ENCODE measurements at regions not wholly inside any gene's neighbourhood (a gene's known extent, or its start where the extent isn't known, plus 50 kb on each side); places are given as distances from the start of the nearest gene placed in this dataset.

- H3K27ac ChIP-seq (ENCODE audit: low read depth in 1 of 2, low read length in 2 of 2): no peak overlapping the region
- Mint-ChIP-seq H3K9me3 (peaks cover 0 to 2% (median 0%) of the 10 kb centered on the region in 7 donors), H3K27ac (no peak overlapping the region), H3K4me3 (no peak overlapping the region), H3K36me3 (no peaks in the 10 kb centered on the region), H3K27me3 (ENCODE audit: low read depth in 3 of 3) (peaks cover 0 to 3% (median 0%) of the 10 kb centered on the region in 3 donors), H3K4me1 (no peaks in the 10 kb centered on the region)
- no peak for DNase-seq
- TF ChIP-seq, protein P1, sequence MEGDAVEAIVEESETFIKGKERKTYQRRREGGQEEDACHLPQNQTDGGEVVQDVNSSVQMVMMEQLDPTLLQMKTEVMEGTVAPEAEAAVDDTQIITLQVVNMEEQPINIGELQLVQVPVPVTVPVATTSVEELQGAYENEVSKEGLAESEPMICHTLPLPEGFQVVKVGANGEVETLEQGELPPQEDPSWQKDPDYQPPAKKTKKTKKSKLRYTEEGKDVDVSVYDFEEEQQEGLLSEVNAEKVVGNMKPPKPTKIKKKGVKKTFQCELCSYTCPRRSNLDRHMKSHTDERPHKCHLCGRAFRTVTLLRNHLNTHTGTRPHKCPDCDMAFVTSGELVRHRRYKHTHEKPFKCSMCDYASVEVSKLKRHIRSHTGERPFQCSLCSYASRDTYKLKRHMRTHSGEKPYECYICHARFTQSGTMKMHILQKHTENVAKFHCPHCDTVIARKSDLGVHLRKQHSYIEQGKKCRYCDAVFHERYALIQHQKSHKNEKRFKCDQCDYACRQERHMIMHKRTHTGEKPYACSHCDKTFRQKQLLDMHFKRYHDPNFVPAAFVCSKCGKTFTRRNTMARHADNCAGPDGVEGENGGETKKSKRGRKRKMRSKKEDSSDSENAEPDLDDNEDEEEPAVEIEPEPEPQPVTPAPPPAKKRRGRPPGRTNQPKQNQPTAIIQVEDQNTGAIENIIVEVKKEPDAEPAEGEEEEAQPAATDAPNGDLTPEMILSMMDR (IDR thresholded peaks at IDR 0.05): no peak
- no peaks in the 10 kb centered on the region for H3K36me3 ChIP-seq (replicated peaks in 1 of 2; ENCODE audit: control insufficient read depth in 1 of 2, insufficient read depth in 2 of 2, low read length in 2 of 2)
- H3K4me3 ChIP-seq (replicated peaks in 1 of 3; ENCODE audit: low read depth in 2 of 3, low read length in 3 of 3): no peak overlapping the region
- no peaks in the 10 kb centered on the region for H3K79me2 ChIP-seq (ENCODE audit: insufficient read depth, low read length)
- no peaks in the 10 kb centered on the region for H3K4me1 ChIP-seq (ENCODE audit: control insufficient read depth in 1 of 2, insufficient read depth in 2 of 2, low read length in 2 of 2)
- no CpG with 5 or more reads among the region's 1 CpG for WGBS (ENCODE audit: insufficient coverage)
- no peaks in the 10 kb centered on the region for H3K9me3 ChIP-seq (replicated peaks in 1 of 2; ENCODE audit: control insufficient read depth in 1 of 2, insufficient read depth in 1 of 2, low read length in 2 of 2)
- H2AFZ ChIP-seq (ENCODE audit: insufficient read depth, low read depth, low read length, poor library complexity, severe bottlenecking): no peak overlapping the region
- no peak overlapping the region for H3K4me2 ChIP-seq (replicated peaks; ENCODE audit: extremely low read depth, low read length, poor library complexity, severe bottlenecking)
- no peaks in the 10 kb centered on the region for H3K27me3 ChIP-seq (ENCODE audit: control insufficient read depth in 2 of 2, insufficient read depth in 2 of 2, low read length in 2 of 2)
- no peaks in the 10 kb centered on the region for H4K20me1 ChIP-seq (ENCODE audit: insufficient read depth, low read length)
- intact Hi-C loops (cut with micrococcal nuclease): no loop called here
- H3K9ac ChIP-seq (ENCODE audit: insufficient read depth, low read length, poor library complexity, severe bottlenecking): no peak overlapping the region
Measured at GRCh38 chr18:67139899-67140298, 376.6 kb downstream of the DSEL start.

DNA sequence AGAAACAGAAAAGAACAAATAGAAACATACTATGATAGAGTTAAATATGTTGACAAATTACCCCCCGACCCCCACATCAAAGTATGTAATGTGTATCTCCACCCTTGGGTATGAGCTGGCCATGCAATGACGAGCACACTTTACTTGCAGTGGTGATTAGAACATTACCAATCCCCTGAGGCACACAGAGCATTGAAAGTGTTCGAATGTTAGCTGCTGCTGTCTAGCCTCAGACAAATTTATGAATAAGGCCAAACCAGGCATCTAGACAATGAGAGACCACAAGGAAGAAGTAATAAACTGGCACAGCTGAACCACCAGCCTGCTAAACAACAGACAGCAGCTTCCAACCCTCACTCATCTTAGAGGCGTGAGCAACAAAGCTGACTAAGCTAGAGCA, 380.5 kb downstream of the DSEL start:
- H3K4me3 Mint-ChIP-seq: no peak overlapping the region
- intact Hi-C loops (cut with micrococcal nuclease): no loop called here
- no peaks in the 10 kb centered on the region for H3K27me3 ChIP-seq (ENCODE audit: control insufficient read depth in 2 of 2, insufficient read depth in 2 of 2, low read length in 2 of 2)
- no peak overlapping the region for H3K4me2 ChIP-seq (replicated peaks; ENCODE audit: extremely low read depth, low read length, poor library complexity, severe bottlenecking)
- H3K4me1 ChIP-seq (ENCODE audit: control insufficient read depth in 1 of 2, insufficient read depth in 2 of 2, low read length in 2 of 2): no peaks in the 10 kb centered on the region
- TF ChIP-seq, protein P1 (IDR thresholded peaks at IDR 0.05): no peak
- H3K9ac ChIP-seq (ENCODE audit: insufficient read depth, low read length, poor library complexity, severe bottlenecking): no peak overlapping the region
- WGBS (ENCODE audit: insufficient coverage): 100% methylated on average over 1 of the region's 4 CpGs
- H3K79me2 ChIP-seq (ENCODE audit: insufficient read depth, low read length): no peaks in the 10 kb centered on the region
- H3K27me3 Mint-ChIP-seq (ENCODE audit: low read depth in 3 of 3): peaks cover 0 to 3% (median 1%) of the 10 kb centered on the region in 3 donors
- no peak overlapping the region for H3K27ac ChIP-seq (ENCODE audit: low read depth in 1 of 2, low read length in 2 of 2)
- DNase-seq: no peak
- no peak overlapping the region for H3K27ac Mint-ChIP-seq
- no peaks in the 10 kb centered on the region for H3K36me3 Mint-ChIP-seq
- no peaks in the 10 kb centered on the region for H3K9me3 ChIP-seq (replicated peaks in 1 of 2; ENCODE audit: control insufficient read depth in 1 of 2, insufficient read depth in 1 of 2, low read length in 2 of 2)
- H3K4me1 Mint-ChIP-seq: no peaks in the 10 kb centered on the region
- no peak overlapping the region for H2AFZ ChIP-seq (ENCODE audit: insufficient read depth, low read depth, low read length, poor library complexity, severe bottlenecking)
- no peaks in the 10 kb centered on the region for H4K20me1 ChIP-seq (ENCODE audit: insufficient read depth, low read length)
- no peak overlapping the region for H3K4me3 ChIP-seq (replicated peaks in 1 of 3; ENCODE audit: low read depth in 2 of 3, low read length in 3 of 3)
- peaks cover 0 to 2% (median 0%) of the 10 kb centered on the region in 7 donors for H3K9me3 Mint-ChIP-seq
- H3K36me3 ChIP-seq (replicated peaks in 1 of 2; ENCODE audit: control insufficient read depth in 1 of 2, insufficient read depth in 2 of 2, low read length in 2 of 2): no peaks in the 10 kb centered on the region
